GM21737 (cell line): ENCODE measurements at regions not wholly inside any gene's neighbourhood (a gene's known extent, or its start where the extent isn't known, plus 50 kb on each side); places are given as distances from the start of the nearest gene placed in this dataset.
"Not testable (repeated sequence)": the region's sequence is repeated elsewhere in the genome, so short reads cannot be mapped to it uniquely, and the experiment has no call there.

ENCODE experiments used
- ATAC-seq: cut with Tn5 transposase; IDR thresholded peaks from one replicate; pipeline ENCODE4 v1.9.1; 2021; ENCODE audit warnings: mild to moderate bottlenecking, moderate library complexity; ENCODE audit not compliant: unreplicated experiment

DNA sequence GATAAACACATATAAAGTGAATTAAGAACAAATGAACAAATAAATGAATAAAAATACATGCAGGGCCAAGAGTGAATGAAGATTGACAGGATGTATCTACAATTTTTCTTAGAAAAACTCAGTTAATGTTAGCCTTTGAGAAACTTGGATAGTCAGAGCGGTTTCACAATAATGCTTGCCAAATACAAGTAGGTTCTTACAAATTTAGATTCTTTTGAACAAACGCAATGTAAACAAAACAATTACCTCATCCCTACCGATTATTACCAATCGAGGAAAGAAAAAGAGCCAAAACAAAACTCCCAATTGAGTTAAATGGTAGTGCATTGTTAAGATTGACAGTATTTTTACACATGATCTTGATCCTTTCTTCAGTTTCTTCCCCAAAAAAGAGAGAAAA is 176.9 kb upstream of the DEPDC1 start:
- ATAC-seq, result no peak

- ATAC-seq, result no peak
Observed at GRCh38 chr1:68675336-68675735, 178.5 kb upstream of the DEPDC1 start.

DNA sequence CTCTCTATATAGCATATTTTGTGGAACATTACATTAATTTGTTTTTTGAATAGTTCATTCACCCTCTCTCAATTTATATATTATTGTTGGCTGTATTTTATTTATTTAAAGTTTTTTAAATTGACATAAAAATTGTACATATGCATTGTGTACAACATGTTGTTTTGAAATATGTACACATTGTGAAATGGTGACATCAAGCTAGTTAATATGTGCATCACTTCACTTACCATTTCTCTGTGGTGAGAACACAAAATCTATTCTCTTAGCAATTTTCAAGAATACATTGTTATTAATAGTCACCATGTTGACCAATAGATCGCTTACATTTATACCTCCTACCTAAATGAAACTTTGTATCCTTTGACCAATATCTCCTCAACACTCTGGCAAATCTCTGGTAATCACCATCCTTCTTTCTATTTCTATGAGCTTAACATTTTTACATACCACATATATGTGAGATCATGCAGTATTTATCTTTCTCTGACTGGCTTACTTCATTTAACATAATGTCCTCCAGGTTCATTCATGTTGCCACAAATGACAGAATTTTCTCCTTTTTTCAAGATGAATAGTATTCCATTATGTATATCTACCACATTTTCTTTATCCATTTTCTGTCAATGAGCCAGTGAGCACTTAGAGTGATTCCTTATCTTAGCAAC is 180.9 kb upstream of the DEPDC1 start:
- ATAC-seq, result no peak

DNA sequence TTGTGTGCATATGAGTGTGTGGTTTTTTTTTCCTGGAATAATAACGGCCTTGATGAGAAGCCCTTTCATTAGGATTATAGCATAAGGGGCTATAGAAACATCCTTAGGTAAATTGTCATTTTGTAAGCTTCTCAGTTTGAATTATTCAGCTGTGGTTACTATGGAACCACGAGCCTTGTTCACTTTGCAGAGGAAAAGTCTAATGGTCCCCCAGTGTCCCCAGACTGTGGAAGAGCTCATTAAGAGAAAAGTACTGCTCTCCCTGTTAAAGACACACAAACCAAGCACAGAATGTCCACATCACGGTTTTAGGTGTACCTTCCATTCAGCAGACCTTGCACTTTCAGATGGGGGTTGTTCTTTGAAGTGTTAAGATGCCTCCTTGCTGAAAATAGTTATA is 199.3 kb upstream of the DEPDC1 start:
- no peak for ATAC-seq

DNA sequence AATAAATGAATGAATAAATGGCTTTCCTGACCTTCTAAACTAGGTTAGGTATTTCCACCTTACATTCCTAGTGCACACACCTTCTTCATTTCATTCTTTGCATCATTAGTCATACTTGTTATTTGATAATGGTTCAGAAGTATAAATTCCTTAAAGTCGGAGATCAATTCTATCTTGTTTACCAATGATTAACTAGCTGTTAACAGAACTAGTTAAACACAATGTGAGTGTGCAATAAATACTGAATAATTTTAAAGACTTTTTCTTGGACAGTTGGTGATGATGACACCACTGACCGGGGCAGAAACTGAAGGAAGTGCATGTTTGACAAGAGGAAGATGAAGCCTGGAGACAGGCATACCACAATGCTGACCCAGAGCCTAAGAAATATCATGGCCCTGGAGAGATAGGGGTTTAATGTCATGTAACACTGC is 207.1 kb upstream of the DEPDC1 start:
- no peak for ATAC-seq

DNA sequence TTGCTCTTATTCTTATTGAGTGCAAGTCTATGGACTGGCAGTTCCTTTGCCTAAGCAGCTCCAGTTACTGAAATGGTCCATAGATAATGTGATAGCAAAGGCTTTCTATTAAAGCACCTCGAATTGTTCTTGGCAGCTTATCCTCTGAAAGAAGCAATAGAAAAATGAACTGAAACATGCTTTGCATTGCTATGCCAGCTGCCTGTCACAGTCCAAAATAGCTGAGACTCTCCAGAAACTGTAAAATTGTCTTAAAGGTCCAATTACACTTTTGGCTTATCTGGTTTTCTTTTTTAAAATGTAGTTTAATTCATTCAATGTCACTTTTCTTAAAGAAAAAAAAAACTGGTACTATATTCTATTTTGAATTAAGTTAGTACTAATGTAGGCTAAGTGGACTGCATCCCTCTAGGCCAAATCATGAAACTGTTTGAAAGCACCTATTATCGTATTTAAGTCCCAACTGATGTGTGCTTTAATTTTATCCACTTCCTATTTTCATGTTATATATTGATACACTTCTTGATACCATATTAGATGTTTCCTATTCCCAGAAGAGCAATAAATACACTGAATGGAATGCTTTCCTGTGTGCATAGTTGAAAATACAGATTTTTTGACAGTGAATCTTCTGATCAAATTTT is 208.0 kb upstream of the DEPDC1 start:
- ATAC-seq, result no peak

DNA sequence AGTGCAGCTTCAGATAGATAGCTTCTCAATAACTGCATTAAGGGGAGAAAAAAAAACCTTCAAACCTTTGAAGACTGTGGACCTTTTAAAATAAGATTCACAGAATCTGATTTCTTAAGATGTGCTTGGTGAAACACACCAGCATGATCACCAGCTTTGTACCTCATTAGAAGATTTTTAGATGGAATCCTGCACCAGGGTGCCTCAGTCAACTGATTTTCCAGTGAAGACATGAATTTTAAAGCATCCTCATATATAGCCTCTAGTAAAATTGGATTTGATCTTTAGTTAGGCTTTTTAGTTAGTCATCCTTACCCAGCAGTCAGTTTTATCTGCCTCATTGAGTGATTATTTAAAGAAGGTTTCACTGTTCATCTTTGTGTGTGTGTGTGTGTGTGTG is 208.6 kb upstream of the DEPDC1 start:
- ATAC-seq, result no peak

DNA sequence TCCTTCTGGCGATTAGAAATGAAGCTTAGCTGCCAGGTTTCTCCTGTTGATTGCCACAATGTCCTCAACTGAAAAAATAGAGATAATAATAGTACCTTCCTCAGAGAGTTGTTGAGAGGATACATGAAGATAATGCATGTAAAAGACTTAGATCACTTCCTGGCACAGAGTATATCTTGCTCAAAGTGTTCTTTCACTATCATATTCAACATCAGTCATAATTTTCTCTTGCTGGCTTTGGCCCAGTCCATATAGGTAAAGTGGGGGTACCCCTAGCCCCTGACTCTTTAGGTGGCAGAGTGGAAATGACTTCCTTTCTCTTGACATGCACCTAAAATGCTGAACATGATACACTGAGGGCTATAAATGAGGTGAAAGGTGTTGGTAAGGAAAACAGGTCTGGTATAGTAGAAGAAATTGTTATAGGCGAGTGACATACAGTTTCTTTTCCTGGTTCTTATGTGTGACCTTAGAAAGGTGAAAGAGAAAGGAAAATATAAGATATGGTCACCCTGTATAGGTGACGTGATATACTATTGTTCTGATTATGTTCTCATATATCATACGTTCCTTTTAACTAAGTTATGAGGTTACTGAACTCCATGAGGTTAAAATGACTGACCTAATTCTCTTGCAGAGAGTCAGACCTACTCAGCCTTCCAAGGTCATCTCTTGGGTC is 209.9 kb upstream of the DEPDC1 start:
- ATAC-seq, result no peak

DNA sequence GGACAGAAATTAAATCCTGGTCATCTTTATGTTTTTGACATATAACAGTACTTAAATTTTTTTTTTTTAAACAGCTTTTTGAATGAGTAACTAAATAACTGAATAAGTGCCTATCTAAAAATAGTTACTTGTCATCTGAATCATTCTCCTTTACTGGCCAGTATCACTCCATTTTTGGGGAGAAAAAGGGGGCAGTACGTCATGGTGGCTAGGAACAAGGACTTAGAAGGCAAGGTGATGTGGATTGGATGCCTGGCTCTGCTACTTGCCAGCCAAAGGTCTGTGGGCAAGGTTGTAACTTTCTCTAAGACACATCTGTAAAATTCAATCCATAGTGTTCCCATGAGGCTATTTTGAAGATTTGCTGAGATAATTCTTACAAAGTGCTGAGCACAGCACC is 220.4 kb upstream of the DEPDC1 start:
- ATAC-seq, result no peak

GRCh38 chr1:68720476-68720875 is 223.6 kb upstream of the DEPDC1 start:
- ATAC-seq, result no peak

DNA sequence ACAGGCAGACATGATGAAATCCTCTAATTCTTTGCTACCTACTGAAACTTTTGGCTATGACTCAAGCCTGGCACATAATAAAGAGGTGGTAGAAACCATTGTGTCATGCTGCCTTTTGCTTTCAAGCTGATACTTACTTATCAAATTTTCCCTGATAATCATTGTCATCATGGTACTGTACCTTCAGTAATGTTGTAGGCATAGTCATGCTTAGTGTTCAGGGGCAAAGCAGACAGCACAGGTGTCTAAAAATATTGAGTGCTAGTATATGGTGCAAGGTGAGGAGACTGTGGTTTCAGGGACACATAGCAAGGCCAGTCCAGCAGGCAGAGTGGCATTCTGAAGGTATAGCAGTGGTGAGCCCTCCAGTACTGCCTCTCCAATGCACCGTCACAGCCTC is 226.9 kb upstream of the DEPDC1 start:
- no peak for ATAC-seq

GRCh38 chr1:68725001-68725752 is 228.3 kb upstream of the DEPDC1 start:
- ATAC-seq, result no peak

DNA sequence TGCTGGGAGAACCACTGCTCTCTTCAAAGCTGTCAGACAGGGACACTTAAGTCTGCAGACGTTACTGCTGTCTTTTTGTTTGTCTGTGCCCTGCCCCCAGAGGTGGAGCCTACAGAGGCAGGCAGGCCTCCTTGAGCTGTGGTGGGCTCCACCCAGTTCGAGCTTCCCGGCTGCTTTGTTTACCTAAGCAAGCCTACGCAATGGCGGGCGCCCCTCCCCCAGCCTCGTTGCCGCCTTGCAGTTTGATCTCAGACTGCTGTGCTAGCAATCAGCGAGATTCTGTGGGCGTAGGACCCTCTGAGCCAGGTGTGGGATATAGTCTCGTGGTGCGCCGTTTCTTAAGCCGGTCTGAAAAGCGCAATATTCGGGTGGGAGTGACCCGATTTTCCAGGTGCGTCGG is 242.6 kb upstream of the DEPDC1 start:
- ATAC-seq, result not testable (repeated sequence)

GRCh38 chr1:68745011-68745410 is 248.1 kb upstream of the DEPDC1 start:
- no peak for ATAC-seq

DNA sequence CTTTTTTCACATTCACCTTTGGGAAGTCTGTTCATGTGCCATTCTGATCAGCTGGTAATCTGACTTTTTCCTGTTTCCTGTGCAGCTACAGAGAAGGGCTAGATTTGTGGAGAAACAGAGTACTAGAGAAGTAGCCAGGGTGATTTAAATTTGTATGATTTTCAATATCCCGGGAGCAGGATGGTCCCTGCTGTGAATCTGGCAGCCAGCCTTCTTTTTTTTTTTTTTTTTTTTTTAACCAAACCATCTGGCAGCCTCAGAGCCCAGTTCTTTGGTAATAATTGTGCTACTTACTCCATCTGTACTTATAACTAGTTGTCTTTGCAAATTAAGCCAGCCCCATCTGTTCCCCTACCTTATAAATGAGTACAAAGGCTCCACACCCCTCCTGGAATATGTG is 248.6 kb upstream of the DEPDC1 start:
- no peak for ATAC-seq

- no peak for ATAC-seq
Observed at GRCh38 chr1:68746378-68746777, 249.5 kb upstream of the DEPDC1 start.

DNA sequence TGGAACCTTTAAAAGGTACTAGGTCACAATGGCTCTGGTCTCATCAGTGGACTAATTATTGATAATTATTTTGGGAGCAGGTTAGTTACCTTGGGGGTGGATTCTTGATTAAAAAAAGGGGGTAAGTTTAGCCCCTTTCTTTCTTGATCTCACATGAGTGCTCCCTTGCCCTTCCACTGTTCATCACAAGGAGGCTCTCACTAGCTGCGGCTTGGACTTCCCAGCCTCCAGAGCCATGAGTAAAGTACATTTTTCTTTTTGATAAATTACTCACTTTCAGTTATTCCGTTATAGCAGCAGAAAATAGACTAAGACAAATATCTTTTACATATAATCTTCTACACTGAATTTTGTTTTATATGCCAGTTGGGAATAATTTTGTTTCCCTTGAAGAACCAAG is 254.8 kb upstream of the DEPDC1 start:
- no peak for ATAC-seq

DNA sequence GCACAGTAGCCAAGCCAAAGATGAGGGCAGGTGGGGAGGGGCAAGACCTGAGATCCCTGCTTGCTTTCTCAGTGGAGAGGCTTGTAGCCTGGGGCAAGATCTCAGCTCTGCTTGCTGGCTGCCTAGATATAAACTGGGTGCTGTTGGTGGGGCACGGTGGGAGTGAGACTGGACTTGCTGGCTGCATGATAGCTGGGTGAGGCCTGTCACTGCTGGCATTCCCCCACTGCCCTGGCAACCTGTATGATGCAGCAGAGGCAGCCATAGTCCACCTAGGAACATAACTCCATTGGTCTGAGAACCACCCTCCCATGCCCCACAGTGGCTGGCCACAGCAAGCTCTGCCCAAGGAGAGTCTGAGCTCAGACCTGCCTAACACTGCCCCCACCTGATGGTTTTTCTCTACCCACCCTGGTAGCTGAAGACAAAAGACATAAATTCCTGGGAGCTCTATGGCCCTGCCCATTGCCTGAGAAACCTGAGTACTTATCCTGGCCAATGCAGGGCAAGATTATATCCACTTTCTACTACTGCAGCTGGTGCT is 261.9 kb upstream of the DEPDC1 start:
- no peak for ATAC-seq

GRCh38 chr1:68767941-68768340 is 271.1 kb upstream of the DEPDC1 start:
- no peak for ATAC-seq

DNA sequence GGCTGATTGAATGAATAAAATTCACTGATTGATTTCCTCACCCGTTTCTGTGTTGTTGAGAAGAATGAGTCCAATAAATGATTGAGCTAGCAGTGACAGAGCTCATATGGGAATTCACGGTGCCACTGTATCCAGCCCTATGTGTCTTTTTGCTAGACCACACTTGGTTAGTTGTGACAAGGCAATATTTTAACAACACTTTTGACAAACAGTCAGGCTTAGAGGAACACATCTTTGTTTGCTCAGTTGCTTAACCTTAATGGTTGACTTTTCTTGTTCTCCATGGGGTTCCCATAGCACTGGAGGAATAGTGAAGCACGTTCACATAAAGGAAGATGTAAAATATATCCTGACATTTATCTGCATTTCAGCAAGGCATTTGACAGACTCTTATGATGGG is 273.9 kb upstream of the DEPDC1 start:
- no peak for ATAC-seq

DNA sequence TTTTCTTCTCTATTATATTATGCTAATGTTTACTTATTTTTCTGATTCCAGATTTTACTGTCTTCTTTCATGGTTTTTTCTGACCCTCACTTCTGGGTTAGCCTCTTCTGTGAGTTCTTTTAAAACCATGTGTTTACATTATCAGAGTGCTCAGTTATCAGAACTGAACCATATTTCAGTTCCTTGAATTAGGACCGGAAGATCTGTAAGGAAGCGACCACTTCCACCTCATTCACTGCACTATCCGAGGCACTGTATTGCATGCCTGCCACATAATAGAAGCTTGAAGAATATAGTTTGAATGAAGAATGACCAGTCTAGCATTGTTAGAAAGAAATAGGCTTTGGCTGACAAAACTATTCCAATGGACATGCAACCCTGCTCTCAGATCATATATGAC is 281.0 kb upstream of the DEPDC1 start:
- ATAC-seq, result no peak
